Panc1 (cell line): ENCODE measurements at regions not wholly inside any gene's neighbourhood (a gene's known extent, or its start where the extent isn't known, plus 50 kb on each side); places are given as distances from the start of the nearest gene placed in this dataset.

ENCODE experiments used
- ATAC-seq: fragments of 200-7000 bp; cut with Tn5 transposase; 2 replicates; pipeline ENCODE4 v1.9.1; 2020; ENCODE audit warnings: mild to moderate bottlenecking, moderate library complexity
- BruUV-seq: library from RNA; stranded (reverse); fragments of 400-500 nt; replicated peaks from 2 replicates; lab custom pipeline; 2021; lab: Mats Ljungman, UMichigan
- CTCF ChIA-PET: fragments of 300-600 bp; sonication (Branson Sonifier 250); formaldehyde crosslinking; loops from one replicate; lab custom pipeline; 2022; ENCODE audit warnings: antibody characterized with exemption; lab: Charles Lee
- POLR2A ChIA-PET: fragments of 300-600 bp; sonication (Branson Sonifier 250); formaldehyde crosslinking; loops from one replicate; lab custom pipeline; 2022; ENCODE audit warnings: antibody characterized with exemption; lab: Charles Lee
- DNase-seq: peaks from one replicate; pipeline ENCODE4 v3.0.0-alpha.2; 2010; ENCODE audit warnings: low read depth, low spot score
- H3K27ac ChIP-seq: 2 replicates; pipeline ENCODE4 v1.5.1; 2011; ENCODE audit warnings: mild to moderate bottlenecking, low read length, inconsistent platforms
- H3K27me3 ChIP-seq: fragments of 200-500 bp; sonication (Bioruptor generic); 2 replicates; pipeline ENCODE4 v1.6.0; 2014; ENCODE audit warnings: low read length, inconsistent platforms; ENCODE audit not compliant: control insufficient read depth, insufficient read depth
- H3K36me3 ChIP-seq: fragments of 200-500 bp; sonication (Bioruptor generic); 2 replicates; pipeline ENCODE4 v1.5.1; 2014; ENCODE audit warnings: inconsistent platforms, mild to moderate bottlenecking, low read length, moderate library complexity; ENCODE audit not compliant: control insufficient read depth, insufficient read depth
- H3K4me1 ChIP-seq: 2 replicates; pipeline ENCODE4 v1.5.1; 2011; ENCODE audit warnings: inconsistent platforms, mild to moderate bottlenecking, low read length, moderate library complexity; ENCODE audit not compliant: control insufficient read depth, insufficient read depth
- H3K4me3 ChIP-seq, 2 experiments: 2 replicates each; pipeline ENCODE4 v1.5.1; 2011 to 2012; ENCODE audit warnings: low read depth in 2 of 2, low read length in 2 of 2, mild to moderate bottlenecking in 2 of 2, inconsistent platforms in 1 of 2, moderate library complexity in 1 of 2
- H3K9me3 ChIP-seq: fragments of 200-500 bp; sonication (Bioruptor generic); 2 replicates; pipeline ENCODE4 v1.5.1; 2014; ENCODE audit warnings: low read depth, mild to moderate bottlenecking, inconsistent platforms, low read length, moderate library complexity; ENCODE audit not compliant: control insufficient read depth, insufficient read depth
- CTCF ChIP-seq: fragments of 450-650 bp; IDR thresholded peaks from 2 replicates; pipeline ENCODE4 v1.5.1; 2017; ENCODE audit warnings: mild to moderate bottlenecking
- POLR2AphosphoS5 ChIP-seq: IDR thresholded peaks from 2 replicates; pipeline ENCODE4 v1.6.1; 2012; ENCODE audit warnings: mild to moderate bottlenecking, low read depth, low read length, moderate library complexity
- REST ChIP-seq, 2 experiments: IDR thresholded peaks; 2 replicates each; pipeline ENCODE4 v1.6.1; 2011 to 2012; ENCODE audit warnings: low read depth in 2 of 2, control low read depth in 1 of 2, low read length in 1 of 2, mild to moderate bottlenecking in 1 of 2, moderate library complexity in 1 of 2; ENCODE audit not compliant: insufficient read depth in 1 of 2
- SIN3A ChIP-seq: IDR thresholded peaks from 2 replicates; pipeline ENCODE4 v1.6.1; 2012; ENCODE audit warnings: low read depth, mild to moderate bottlenecking, low read length, moderate library complexity, borderline replicate concordance; ENCODE audit not compliant: insufficient read depth
- TCF7L2 ChIP-seq: IDR thresholded peaks from 2 replicates; pipeline ENCODE4 v1.6.1; 2011; ENCODE audit warnings: mild to moderate bottlenecking, low read depth, low read length, inconsistent platforms
- in situ Hi-C: cut with HindIII; loops from 2 replicates; pipeline ENCODE4 v1.10.0; 2016; ENCODE audit warnings: low sequenced_read_pairs, low pct_unique_long_range_greater_than_20kb
- intact Hi-C: fragments of 100-400 bp; cut with micrococcal nuclease; formaldehyde crosslinking; loops from one replicate; pipeline ENCODE4 v1.10.0; 2022; ENCODE audit not compliant: unreplicated experiment

GRCh38 chr18:66724664-66725356, 120.9 kb upstream of the CDH19 start:
- ChIA-PET POLR2A (no interaction called here), CTCF (no interaction called here)
- H3K4me3 ChIP-seq: no peak overlapping the region
- intact Hi-C loops: no loop called here
- no peaks in the 10 kb centered on the region for H3K9me3 ChIP-seq
- no TSS peak for BruUV-seq
- DNase-seq (no peak), ATAC-seq (no peak)
- H3K27ac ChIP-seq: no peak overlapping the region
- TF ChIP-seq SIN3A: no peak
- no peak for TF ChIP-seq CTCF
- TF ChIP-seq REST (IDR thresholded peaks at IDR 0.05; ENCODE audit: insufficient read depth in 1 of 2, low read depth in 2 of 2, low read length in 1 of 2): no peak
- no peak for TF ChIP-seq TCF7L2
- TF ChIP-seq POLR2AphosphoS5: no peak
- H3K27me3 ChIP-seq: no peaks in the 10 kb centered on the region
- H3K4me1 ChIP-seq: no peaks in the 10 kb centered on the region
- in situ Hi-C loops: no loop called here
- no peaks in the 10 kb centered on the region for H3K36me3 ChIP-seq

- in situ Hi-C loops: no loop called here
Observed at GRCh38 chr18:66722671-66723070, 118.8 kb upstream of the CDH19 start.

More at GRCh38 chr18:66722671-66723070, 118.8 kb upstream of the CDH19 start:
- Histone ChIP-seq H3K36me3 (no peaks in the 10 kb centered on the region), H3K27me3 (no peaks in the 10 kb centered on the region), H3K4me3 (no peak overlapping the region), H3K4me1 (no peaks in the 10 kb centered on the region), H3K9me3 (no peaks in the 10 kb centered on the region), H3K27ac (no peak overlapping the region)
- no peak for ATAC-seq
- no peak for DNase-seq
- TF ChIP-seq CTCF (no peak), TCF7L2 (no peak)
- ChIA-PET POLR2A (no interaction called here), CTCF (no interaction called here)
- intact Hi-C loops: no loop called here
- BruUV-seq: no TSS peak
